ENCODE measurements at regions not wholly inside any gene's neighbourhood (a gene's known extent, or its start where the extent isn't known, plus 50 kb on each side); places are given as distances from the start of the nearest gene placed in this dataset.

- no peak for TF ChIP-seq CTCF (IDR thresholded peaks at IDR 0.05)
- no peak for TF ChIP-seq POLR2A (IDR thresholded peaks at IDR 0.05)
Measured at GRCh38 chr14:78091361-78091760, 78.8 kb upstream of the NRXN3 start.

Measured in esophagus squamous epithelium (tissue), 4 donors.